SK-N-SH (cell line): ENCODE measurements at regions not wholly inside any gene's neighbourhood (a gene's known extent, or its start where the extent isn't known, plus 50 kb on each side); places are given as distances from the start of the nearest gene placed in this dataset.

Source experiments
- CTCF ChIA-PET: fragments of 300-600, 350-600 bp; formaldehyde crosslinking; extraction: SDS; loops from one replicate; lab custom pipeline; 2021; lab: Yijun Ruan, JAX
- POLR2A ChIA-PET: fragments of 350-600 bp; sonication (Branson Sonifier 250); formaldehyde crosslinking; extraction: SDS; loops from one replicate; lab custom pipeline; 2020; ENCODE audit warnings: antibody characterized with exemption, inconsistent platforms; lab: Yijun Ruan, JAX
- DNase-seq: peaks from one replicate; pipeline ENCODE4 v3.0.0; 2012
- H2AFZ ChIP-seq: fragments of 200-600 bp; sonication (generic); 2 replicates; pipeline ENCODE4 v1.8.1; 2016; ENCODE audit warnings: antibody characterized with exemption, mild to moderate bottlenecking, low read depth
- H3F3A ChIP-seq: fragments of 200-600 bp; sonication (generic); replicated peaks from 2 replicates; pipeline ENCODE3; 2016; ENCODE audit warnings: antibody characterized with exemption, mild to moderate bottlenecking; ENCODE audit not compliant: insufficient read depth
- H3K27ac ChIP-seq, 2 experiments: fragments of 200-500 bp in 1 of 2; fragments of 200-600 bp in 1 of 2; sonication (Bioruptor generic) in 1 of 2; sonication (generic), shearing (Covaris generic) in 1 of 2; 2 replicates each; pipeline versions ENCODE4 v1.5.1 to v1.6.1; 2014 to 2016; ENCODE audit warnings: low read depth in 2 of 2, inconsistent platforms in 1 of 2, low read length in 1 of 2, mild to moderate bottlenecking in 1 of 2, mixed read lengths in 1 of 2
- H3K27me3 ChIP-seq: fragments of 200-600 bp; sonication (generic), shearing (Covaris generic); 2 replicates; pipeline ENCODE4 v1.6.1; 2016; ENCODE audit warnings: mixed run types; ENCODE audit not compliant: insufficient read depth
- H3K36me3 ChIP-seq, 2 experiments: fragments of 200-500 bp in 1 of 2; fragments of 200-600 bp in 1 of 2; sonication (Bioruptor generic) in 1 of 2; sonication (generic) in 1 of 2; replicated peaks in 1 of 2; 2 replicates each; pipeline versions ENCODE3 to v1.5.1; 2014 to 2016; ENCODE audit warnings: low read length in 1 of 2, mild to moderate bottlenecking in 1 of 2; ENCODE audit not compliant: insufficient read depth in 2 of 2, control insufficient read depth in 1 of 2
- H3K4me1 ChIP-seq, 2 experiments: fragments of 200-500 bp in 1 of 2; fragments of 200-600 bp in 1 of 2; sonication (Bioruptor generic) in 1 of 2; sonication (generic), shearing (Covaris generic) in 1 of 2; 2 replicates each; pipeline versions ENCODE4 v1.5.1 to v1.6.1; 2014 to 2016; ENCODE audit warnings: low read depth in 1 of 2, low read length in 1 of 2, mixed run types in 1 of 2; ENCODE audit not compliant: insufficient read depth in 2 of 2, control insufficient read depth in 1 of 2
- H3K4me2 ChIP-seq: fragments of 200-600 bp; sonication (generic), shearing (Covaris generic); 2 replicates; pipeline ENCODE4 v1.6.1; 2017; ENCODE audit warnings: mixed run types
- H3K4me3 ChIP-seq, 2 experiments: fragments of 200-500 bp in 1 of 2; fragments of 200-600 bp in 1 of 2; sonication (Bioruptor generic) in 1 of 2; sonication (generic), shearing (Covaris generic) in 1 of 2; 2 replicates each; pipeline versions ENCODE4 v1.5.1 to v1.8.1; 2014 to 2016; ENCODE audit warnings: low read depth in 2 of 2, inconsistent platforms in 1 of 2, low read length in 1 of 2, mild to moderate bottlenecking in 1 of 2, mixed read lengths in 1 of 2, moderate library complexity in 1 of 2
- H3K79me2 ChIP-seq: fragments of 200-600 bp; sonication (generic); 2 replicates; pipeline ENCODE4 v1.8.1; 2017; ENCODE audit warnings: mild to moderate bottlenecking; ENCODE audit not compliant: insufficient read depth
- H3K9ac ChIP-seq: fragments of 200-600 bp; sonication (generic); 2 replicates; pipeline ENCODE4 v1.6.1; 2017; ENCODE audit warnings: mixed run types
- H3K9me2 ChIP-seq: fragments of 200-600 bp; sonication (generic); 2 replicates; pipeline ENCODE4 v1.6.1; 2017; ENCODE audit warnings: mixed run types
- H3K9me3 ChIP-seq: fragments of 200-600 bp; sonication (generic); 2 replicates; pipeline ENCODE4 v1.6.1; 2017; ENCODE audit warnings: mixed run types, mild to moderate bottlenecking, moderate library complexity
- H4K20me1 ChIP-seq: fragments of 200-600 bp; sonication (generic); 2 replicates; pipeline ENCODE4 v1.6.1; 2017; ENCODE audit warnings: mild to moderate bottlenecking, mixed run types; ENCODE audit not compliant: insufficient read depth
- CHD2 ChIP-seq: fragments of 150-350 bp; IDR thresholded peaks from 2 replicates; pipeline ENCODE4 v1.6.1; 2018; ENCODE audit warnings: low read length; ENCODE audit not compliant: partially characterized antibody
- FOSL2 ChIP-seq: IDR thresholded peaks from 2 replicates; pipeline ENCODE4 v1.4.0; 2012; ENCODE audit warnings: low read depth, mild to moderate bottlenecking, moderate library complexity, borderline replicate concordance
- FOXJ3 ChIP-seq: sonication (generic); formaldehyde crosslinking; IDR thresholded peaks from 2 replicates; pipeline ENCODE4 v1.5.1; 2020; ENCODE audit warnings: mild to moderate bottlenecking, missing genetic modification reagents
- JUND ChIP-seq: IDR thresholded peaks from 2 replicates; pipeline ENCODE4 v1.4.0; 2012
- MEF2A ChIP-seq: IDR thresholded peaks from 2 replicates; pipeline ENCODE4 v1.4.0; 2012; ENCODE audit warnings: low read depth, borderline replicate concordance
- MXI1 ChIP-seq: IDR thresholded peaks from 2 replicates; pipeline ENCODE4 v1.6.1; 2012; ENCODE audit warnings: mild to moderate bottlenecking, low read depth, low read length, improper control_type of control experiment
- NFIC ChIP-seq: IDR thresholded peaks from 2 replicates; pipeline ENCODE4 v1.4.0; 2012; ENCODE audit warnings: borderline replicate concordance
- NRF1 ChIP-seq: IDR thresholded peaks from 2 replicates; pipeline ENCODE4 v1.6.1; 2012; ENCODE audit warnings: low read depth, mild to moderate bottlenecking, low read length
- POLR2AphosphoS5 ChIP-seq: IDR thresholded peaks from 2 replicates; pipeline ENCODE4 v1.6.1; 2012; ENCODE audit warnings: low read depth, low read length
- RAD21 ChIP-seq: IDR thresholded peaks from 2 replicates; pipeline ENCODE4 v1.6.1; 2012; ENCODE audit warnings: mild to moderate bottlenecking, low read length
- RCOR1 ChIP-seq: fragments of 150-350 bp; IDR thresholded peaks from 2 replicates; pipeline ENCODE4 v1.6.1; 2017; ENCODE audit warnings: antibody characterized with exemption, low read length
- RXRA ChIP-seq: IDR thresholded peaks from 2 replicates; pipeline ENCODE4 v1.4.0; 2012; ENCODE audit warnings: low read depth, mild to moderate bottlenecking, borderline replicate concordance
- SIN3A ChIP-seq: IDR thresholded peaks from 2 replicates; pipeline ENCODE4 v1.6.1; 2012; ENCODE audit warnings: low read depth, mild to moderate bottlenecking, low read length, moderate library complexity, borderline replicate concordance
- SMC3 ChIP-seq: IDR thresholded peaks from 2 replicates; pipeline ENCODE4 v1.6.1; 2012; ENCODE audit warnings: low read depth, low read length, improper control_type of control experiment
- TAF1 ChIP-seq: IDR thresholded peaks from 2 replicates; pipeline ENCODE4 v1.6.1; 2012; ENCODE audit warnings: low read depth, mild to moderate bottlenecking, low read length, moderate library complexity, borderline replicate concordance
- TCF12 ChIP-seq: IDR thresholded peaks from 2 replicates; pipeline ENCODE4 v1.4.0; 2012
- TEAD4 ChIP-seq: IDR thresholded peaks from 2 replicates; pipeline ENCODE4 v1.4.0; 2012; ENCODE audit warnings: mild to moderate bottlenecking, borderline replicate concordance; ENCODE audit not compliant: insufficient read depth
- YY1 ChIP-seq: IDR thresholded peaks from 2 replicates; pipeline ENCODE4 v1.4.0; 2012; ENCODE audit warnings: low read depth, mild to moderate bottlenecking
- WGBS: methylation state at CpG from one replicate; pipeline ENCODE4 v1.1.6; 2017; ENCODE audit warnings: low lambda C conversion rate; 5-methylcytosine and 5-hydroxymethylcytosine counted together
- TF ChIP-seq, protein P1 (sequence below): IDR thresholded peaks from 2 replicates; pipeline ENCODE4 v1.4.0; 2012; ENCODE audit warnings: low read depth, borderline replicate concordance
- TF ChIP-seq, protein P2 (sequence below): fragments of 150-350 bp; IDR thresholded peaks from 2 replicates; pipeline ENCODE4 v1.6.1; 2016; ENCODE audit warnings: mild to moderate bottlenecking, low read depth, low read length
- TF ChIP-seq, protein P3 (sequence below): IDR thresholded peaks from 2 replicates; pipeline ENCODE4 v1.4.0; 2012; ENCODE audit warnings: low read depth
- TF ChIP-seq, protein P4 (sequence below): IDR thresholded peaks from 2 replicates; pipeline ENCODE4; 2012
- TF ChIP-seq, protein P5 (sequence below): IDR thresholded peaks from 2 replicates; pipeline ENCODE4 v1.4.0; 2012; ENCODE audit warnings: low read depth, borderline replicate concordance

DNA sequence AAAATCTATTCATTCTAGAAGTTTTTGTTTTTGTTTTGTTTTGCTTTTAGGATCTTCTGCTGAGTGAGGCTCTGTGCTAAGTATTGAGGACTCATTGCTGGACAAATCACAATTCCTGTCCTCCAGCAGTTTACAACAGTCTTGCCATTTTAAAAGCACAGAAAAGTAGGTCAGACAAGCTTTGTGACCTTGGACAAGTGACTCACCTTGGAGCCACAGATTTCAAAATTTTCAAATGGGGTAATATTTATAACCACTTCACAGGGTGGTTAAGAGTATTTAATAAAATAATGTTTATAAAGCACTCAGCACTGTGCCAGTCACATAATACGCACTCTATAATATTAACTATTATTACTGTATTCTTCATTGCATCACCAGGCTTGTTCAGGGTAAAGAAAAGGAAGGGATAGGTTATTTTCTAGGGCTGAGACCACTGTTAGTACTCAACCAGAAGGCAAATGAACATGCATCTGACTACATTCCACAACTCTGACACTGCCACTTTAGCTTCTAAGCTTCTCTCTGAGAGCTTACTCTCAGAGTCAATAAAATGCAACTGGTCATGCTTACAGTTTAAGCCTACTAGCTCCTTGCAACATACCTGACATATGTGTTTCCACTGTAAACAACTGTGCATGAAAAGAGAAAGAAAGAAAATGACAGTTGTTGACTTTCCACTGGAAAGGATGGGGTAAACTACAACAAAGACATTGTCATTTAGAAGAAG is 63.2 kb upstream of the FIBIN start:
- H3K27me3 ChIP-seq = no peaks in the 10 kb centered on the region
- WGBS = 44% methylated on average over 1 of the region's 1 CpG
- no peaks in the 10 kb centered on the region for H3F3A ChIP-seq
- H3K4me3 ChIP-seq = no peak overlapping the region
- CTCF ChIA-PET = no interaction called here
- no peak overlapping the region; a peak in 1 of 4 replicates for H3K27ac ChIP-seq
- TF ChIP-seq, protein P1, sequence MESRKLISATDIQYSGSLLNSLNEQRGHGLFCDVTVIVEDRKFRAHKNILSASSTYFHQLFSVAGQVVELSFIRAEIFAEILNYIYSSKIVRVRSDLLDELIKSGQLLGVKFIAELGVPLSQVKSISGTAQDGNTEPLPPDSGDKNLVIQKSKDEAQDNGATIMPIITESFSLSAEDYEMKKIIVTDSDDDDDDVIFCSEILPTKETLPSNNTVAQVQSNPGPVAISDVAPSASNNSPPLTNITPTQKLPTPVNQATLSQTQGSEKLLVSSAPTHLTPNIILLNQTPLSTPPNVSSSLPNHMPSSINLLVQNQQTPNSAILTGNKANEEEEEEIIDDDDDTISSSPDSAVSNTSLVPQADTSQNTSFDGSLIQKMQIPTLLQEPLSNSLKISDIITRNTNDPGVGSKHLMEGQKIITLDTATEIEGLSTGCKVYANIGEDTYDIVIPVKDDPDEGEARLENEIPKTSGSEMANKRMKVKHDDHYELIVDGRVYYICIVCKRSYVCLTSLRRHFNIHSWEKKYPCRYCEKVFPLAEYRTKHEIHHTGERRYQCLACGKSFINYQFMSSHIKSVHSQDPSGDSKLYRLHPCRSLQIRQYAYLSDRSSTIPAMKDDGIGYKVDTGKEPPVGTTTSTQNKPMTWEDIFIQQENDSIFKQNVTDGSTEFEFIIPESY = no peak
- TF ChIP-seq, protein P2, sequence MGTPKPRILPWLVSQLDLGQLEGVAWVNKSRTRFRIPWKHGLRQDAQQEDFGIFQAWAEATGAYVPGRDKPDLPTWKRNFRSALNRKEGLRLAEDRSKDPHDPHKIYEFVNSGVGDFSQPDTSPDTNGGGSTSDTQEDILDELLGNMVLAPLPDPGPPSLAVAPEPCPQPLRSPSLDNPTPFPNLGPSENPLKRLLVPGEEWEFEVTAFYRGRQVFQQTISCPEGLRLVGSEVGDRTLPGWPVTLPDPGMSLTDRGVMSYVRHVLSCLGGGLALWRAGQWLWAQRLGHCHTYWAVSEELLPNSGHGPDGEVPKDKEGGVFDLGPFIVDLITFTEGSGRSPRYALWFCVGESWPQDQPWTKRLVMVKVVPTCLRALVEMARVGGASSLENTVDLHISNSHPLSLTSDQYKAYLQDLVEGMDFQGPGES = no peak
- no peak for TF ChIP-seq SMC3
- TF ChIP-seq NRF1 = no peak
- TF ChIP-seq SIN3A = no peak
- no peak for TF ChIP-seq FOXJ3 (CRISPR knock-in tag)
- TF ChIP-seq, protein P3, sequence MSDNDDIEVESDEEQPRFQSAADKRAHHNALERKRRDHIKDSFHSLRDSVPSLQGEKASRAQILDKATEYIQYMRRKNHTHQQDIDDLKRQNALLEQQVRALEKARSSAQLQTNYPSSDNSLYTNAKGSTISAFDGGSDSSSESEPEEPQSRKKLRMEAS = no peak
- TF ChIP-seq RAD21 = no peak
- TF ChIP-seq CHD2 = no peak
- no peak for TF ChIP-seq RCOR1
- no peak for TF ChIP-seq JUND
- TF ChIP-seq, protein P4, sequence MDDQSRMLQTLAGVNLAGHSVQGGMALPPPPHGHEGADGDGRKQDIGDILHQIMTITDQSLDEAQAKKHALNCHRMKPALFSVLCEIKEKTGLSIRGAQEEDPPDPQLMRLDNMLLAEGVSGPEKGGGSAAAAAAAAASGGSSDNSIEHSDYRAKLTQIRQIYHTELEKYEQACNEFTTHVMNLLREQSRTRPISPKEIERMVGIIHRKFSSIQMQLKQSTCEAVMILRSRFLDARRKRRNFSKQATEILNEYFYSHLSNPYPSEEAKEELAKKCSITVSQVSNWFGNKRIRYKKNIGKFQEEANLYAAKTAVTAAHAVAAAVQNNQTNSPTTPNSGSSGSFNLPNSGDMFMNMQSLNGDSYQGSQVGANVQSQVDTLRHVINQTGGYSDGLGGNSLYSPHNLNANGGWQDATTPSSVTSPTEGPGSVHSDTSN = no peak
- TF ChIP-seq TAF1 = no peak
- no peaks in the 10 kb centered on the region for H3K79me2 ChIP-seq
- POLR2A ChIA-PET = no interaction called here
- no peak overlapping the region for H2AFZ ChIP-seq
- H3K4me2 ChIP-seq = no peak overlapping the region
- H3K9ac ChIP-seq = no peak overlapping the region
- no peaks in the 10 kb centered on the region for H3K9me3 ChIP-seq
- H3K9me2 ChIP-seq = no peaks in the 10 kb centered on the region
- no peaks in the 10 kb centered on the region for H4K20me1 ChIP-seq
- no peak for DNase-seq
- H3K36me3 ChIP-seq = no peaks in the 10 kb centered on the region
- peaks cover 0 to 2% of the 10 kb centered on the region in 2 experiments; a peak in 2 of 4 replicates for H3K4me1 ChIP-seq

DNA sequence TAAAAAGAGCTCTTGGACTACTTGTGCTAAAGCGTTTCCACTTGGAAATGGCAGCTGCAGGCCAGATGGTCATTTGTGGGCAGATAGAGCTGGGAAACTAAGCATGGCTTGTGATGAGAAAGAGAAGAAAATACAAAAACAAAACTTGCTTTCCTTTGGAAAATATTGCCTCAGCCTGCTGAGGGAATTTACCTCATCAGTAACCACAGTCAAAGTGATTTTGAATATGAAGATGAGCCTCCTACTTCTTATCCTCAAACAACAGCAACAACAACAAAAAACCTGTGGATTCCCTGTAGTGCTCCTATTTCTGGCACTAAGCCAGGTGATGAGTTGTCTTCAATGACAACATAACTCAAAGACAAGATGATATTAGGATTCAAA is 62.7 kb upstream of the FIBIN start:
- Histone ChIP-seq H3K9me3 (no peaks in the 10 kb centered on the region), H3K4me1 (peaks cover 0 to 2% of the 10 kb centered on the region in 2 experiments; a peak in 2 of 4 replicates), H3K36me3 (no peaks in the 10 kb centered on the region), H3K9me2 (no peaks in the 10 kb centered on the region), H3K27ac (no peak overlapping the region; a peak in 1 of 4 replicates), H3K4me3 (no peak overlapping the region), H3F3A (no peaks in the 10 kb centered on the region), H3K4me2 (no peak overlapping the region), H3K27me3 (no peaks in the 10 kb centered on the region), H3K9ac (no peak overlapping the region), H4K20me1 (no peaks in the 10 kb centered on the region), H2AFZ (no peak overlapping the region), H3K79me2 (no peaks in the 10 kb centered on the region)
- 52% methylated on average over 1 of the region's 1 CpG for WGBS
- POLR2A ChIA-PET = no interaction called here
- no peak for DNase-seq
- CTCF ChIA-PET = no interaction called here
- TF ChIP-seq MXI1 = no peak
- no peak for TF ChIP-seq POLR2AphosphoS5
- TF ChIP-seq, protein P5, sequence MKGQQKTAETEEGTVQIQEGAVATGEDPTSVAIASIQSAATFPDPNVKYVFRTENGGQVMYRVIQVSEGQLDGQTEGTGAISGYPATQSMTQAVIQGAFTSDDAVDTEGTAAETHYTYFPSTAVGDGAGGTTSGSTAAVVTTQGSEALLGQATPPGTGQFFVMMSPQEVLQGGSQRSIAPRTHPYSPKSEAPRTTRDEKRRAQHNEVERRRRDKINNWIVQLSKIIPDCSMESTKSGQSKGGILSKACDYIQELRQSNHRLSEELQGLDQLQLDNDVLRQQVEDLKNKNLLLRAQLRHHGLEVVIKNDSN = no peak
- no peak for TF ChIP-seq MEF2A
- TF ChIP-seq TEAD4 = no peak
- no peak for TF ChIP-seq RAD21
- no peak for TF ChIP-seq YY1
- TF ChIP-seq SIN3A = no peak
- TF ChIP-seq NFIC = peak; percentile 65
- no peak for TF ChIP-seq TAF1
- no peak for TF ChIP-seq NRF1
- peak; percentile 58; the same call in 1 of the 2 replicates for TF ChIP-seq TCF12
- TF ChIP-seq FOSL2 = no peak
- TF ChIP-seq CHD2 = no peak
- no peak for TF ChIP-seq RXRA
